WTC11 (cell line): ENCODE measurements at regions not wholly inside any gene's neighbourhood (a gene's known extent, or its start where the extent isn't known, plus 50 kb on each side); places are given as distances from the start of the nearest gene placed in this dataset.

Experiments used
- ATAC-seq: fragments of 200-7000 bp; cut with Tn5 transposase; 2 replicates; pipeline ENCODE4 v1.10.0; 2021; ENCODE audit warnings: mild to moderate bottlenecking, moderate library complexity
- CTCF ChIA-PET: fragments of 300-600 bp; sonication (Branson Sonifier 250); formaldehyde crosslinking; loops from one replicate; lab custom pipeline; 2021; ENCODE audit warnings: antibody characterized with exemption; lab: Charles Lee
- POLR2A ChIA-PET: fragments of 350-600 bp; sonication (Branson Sonifier 250); formaldehyde crosslinking; loops from one replicate; lab custom pipeline; 2021; ENCODE audit warnings: antibody characterized with exemption; lab: Charles Lee
- DNase-seq: peaks from one replicate; pipeline ENCODE4 v3.0.0; 2021; ENCODE audit warnings: low spot score
- H3K27ac Mint-ChIP-seq: 2 replicates; pipeline ENCODE4 v1.8.0; 2021; ENCODE audit warnings: mixed read lengths
- H3K27me3 Mint-ChIP-seq: 2 replicates; pipeline ENCODE4 v1.8.0; 2021; ENCODE audit warnings: low read depth, mild to moderate bottlenecking, moderate library complexity, mixed read lengths
- H3K36me3 Mint-ChIP-seq: 2 replicates; pipeline ENCODE4 v1.8.0; 2021; ENCODE audit warnings: mixed read lengths
- H3K4me1 Mint-ChIP-seq: 2 replicates; pipeline ENCODE4 v1.8.0; 2022; ENCODE audit warnings: mixed read lengths
- H3K4me3 Mint-ChIP-seq: 2 replicates; pipeline ENCODE4 v1.8.0; 2021; ENCODE audit warnings: mild to moderate bottlenecking, moderate library complexity, mixed read lengths
- H3K9me3 Mint-ChIP-seq: 2 replicates; pipeline ENCODE4 v1.8.0; 2021; ENCODE audit warnings: mixed read lengths
- AFF4 ChIP-seq: sonication (generic); formaldehyde crosslinking; IDR thresholded peaks from 2 replicates; pipeline ENCODE4 v1.8.1; 2023; ENCODE audit warnings: mild to moderate bottlenecking, missing genetic modification reagents, borderline replicate concordance
- ATF1 ChIP-seq: sonication (generic); formaldehyde crosslinking; IDR thresholded peaks from 2 replicates; pipeline ENCODE4 v1.8.1; 2023; ENCODE audit warnings: mild to moderate bottlenecking, moderate library complexity, missing genetic modification reagents
- EMX1 ChIP-seq: fragments of 250-450 bp; sonication (Bioruptor Pico); IDR thresholded peaks from 2 replicates; pipeline ENCODE4 v1.8.0; 2021; ENCODE audit warnings: mild to moderate bottlenecking
- ESRRA ChIP-seq: sonication (generic); formaldehyde crosslinking; IDR thresholded peaks from 2 replicates; pipeline ENCODE4 v1.8.1; 2022; ENCODE audit warnings: mild to moderate bottlenecking, missing genetic modification reagents, borderline replicate concordance
- FOXJ3 ChIP-seq: sonication (generic); formaldehyde crosslinking; IDR thresholded peaks from 2 replicates; pipeline ENCODE4 v1.9.0; 2021; ENCODE audit warnings: missing genetic modification reagents, mild to moderate bottlenecking, borderline replicate concordance
- GABPB1 ChIP-seq: sonication (generic); formaldehyde crosslinking; IDR thresholded peaks from 2 replicates; pipeline ENCODE4 v1.8.1; 2023; ENCODE audit warnings: mild to moderate bottlenecking, missing genetic modification reagents
- GTF2I ChIP-seq: fragments of 250-450 bp; sonication (Bioruptor Pico); conservative IDR thresholded peaks from 2 replicates; pipeline ENCODE4 v1.4.0; 2021; ENCODE audit warnings: mild to moderate bottlenecking
- JAZF1 ChIP-seq: fragments of 250-450 bp; sonication (Bioruptor Pico); IDR thresholded peaks from 2 replicates; pipeline ENCODE4 v1.9.0; 2021; ENCODE audit warnings: moderate library complexity, mild to moderate bottlenecking, inconsistent platforms
- NFATC4 ChIP-seq: fragments of 250-450 bp; sonication (Bioruptor Pico); IDR thresholded peaks from 2 replicates; pipeline ENCODE4 v1.9.0; 2021; ENCODE audit warnings: mild to moderate bottlenecking
- NR1H2 ChIP-seq: sonication (generic); formaldehyde crosslinking; IDR thresholded peaks from 2 replicates; pipeline ENCODE4 v1.9.0; 2021; ENCODE audit warnings: mild to moderate bottlenecking, moderate library complexity, missing genetic modification reagents
- TP53 ChIP-seq: sonication (generic); formaldehyde crosslinking; IDR thresholded peaks from 2 replicates; pipeline ENCODE4 v1.8.1; 2023; ENCODE audit warnings: mild to moderate bottlenecking, missing genetic modification reagents
- ZNF121 ChIP-seq: sonication (generic); formaldehyde crosslinking; IDR thresholded peaks from 2 replicates; pipeline ENCODE4 v1.8.0; 2023; ENCODE audit warnings: missing genetic modification reagents
- ZNF219 ChIP-seq: sonication (generic); formaldehyde crosslinking; IDR thresholded peaks from 2 replicates; pipeline ENCODE4 v1.8.0; 2023; ENCODE audit warnings: missing genetic modification reagents, mild to moderate bottlenecking, borderline replicate concordance
- ZNF232 ChIP-seq: sonication (generic); formaldehyde crosslinking; IDR thresholded peaks from 2 replicates; pipeline ENCODE4 v1.8.0; 2022; ENCODE audit warnings: mild to moderate bottlenecking, missing genetic modification reagents
- ZNF396 ChIP-seq: fragments of 250-450 bp; sonication (Bioruptor Pico); IDR thresholded peaks from 2 replicates; pipeline ENCODE4 v1.8.0; 2021; ENCODE audit warnings: mild to moderate bottlenecking, moderate library complexity, borderline replicate concordance
- ZNF532 ChIP-seq: fragments of 250-450 bp; sonication (Bioruptor Pico); IDR thresholded peaks from 2 replicates; pipeline ENCODE4 v1.9.0; 2021; ENCODE audit warnings: mild to moderate bottlenecking, borderline replicate concordance
- TF ChIP-seq, protein P1 (sequence below): sonication (generic); formaldehyde crosslinking; IDR thresholded peaks from 2 replicates; pipeline ENCODE4 v1.8.0; 2022; ENCODE audit warnings: mild to moderate bottlenecking, missing genetic modification reagents
- TF ChIP-seq, protein P2 (sequence below): sonication (generic); formaldehyde crosslinking; IDR thresholded peaks from 2 replicates; pipeline ENCODE4 v1.8.0; 2022; ENCODE audit warnings: mild to moderate bottlenecking, missing genetic modification reagents
- TF ChIP-seq, protein P3 (sequence below): sonication (generic); formaldehyde crosslinking; IDR thresholded peaks from 2 replicates; pipeline ENCODE4 v1.8.0; 2022; ENCODE audit warnings: mild to moderate bottlenecking, missing genetic modification reagents

GRCh38 chr12:77741974-77742517, 88.6 kb upstream of the NAV3 start (continued):
- TF ChIP-seq, protein P1, sequence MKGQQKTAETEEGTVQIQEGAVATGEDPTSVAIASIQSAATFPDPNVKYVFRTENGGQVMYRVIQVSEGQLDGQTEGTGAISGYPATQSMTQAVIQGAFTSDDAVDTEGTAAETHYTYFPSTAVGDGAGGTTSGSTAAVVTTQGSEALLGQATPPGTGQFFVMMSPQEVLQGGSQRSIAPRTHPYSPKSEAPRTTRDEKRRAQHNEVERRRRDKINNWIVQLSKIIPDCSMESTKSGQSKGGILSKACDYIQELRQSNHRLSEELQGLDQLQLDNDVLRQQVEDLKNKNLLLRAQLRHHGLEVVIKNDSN (CRISPR knock-in tag), result no peak
- TF ChIP-seq GTF2I (CRISPR knock-in tag), result no peak
- no peak for TF ChIP-seq NR1H2 (CRISPR knock-in tag)
- TF ChIP-seq, all 79 proteins: peak for 0

DNA sequence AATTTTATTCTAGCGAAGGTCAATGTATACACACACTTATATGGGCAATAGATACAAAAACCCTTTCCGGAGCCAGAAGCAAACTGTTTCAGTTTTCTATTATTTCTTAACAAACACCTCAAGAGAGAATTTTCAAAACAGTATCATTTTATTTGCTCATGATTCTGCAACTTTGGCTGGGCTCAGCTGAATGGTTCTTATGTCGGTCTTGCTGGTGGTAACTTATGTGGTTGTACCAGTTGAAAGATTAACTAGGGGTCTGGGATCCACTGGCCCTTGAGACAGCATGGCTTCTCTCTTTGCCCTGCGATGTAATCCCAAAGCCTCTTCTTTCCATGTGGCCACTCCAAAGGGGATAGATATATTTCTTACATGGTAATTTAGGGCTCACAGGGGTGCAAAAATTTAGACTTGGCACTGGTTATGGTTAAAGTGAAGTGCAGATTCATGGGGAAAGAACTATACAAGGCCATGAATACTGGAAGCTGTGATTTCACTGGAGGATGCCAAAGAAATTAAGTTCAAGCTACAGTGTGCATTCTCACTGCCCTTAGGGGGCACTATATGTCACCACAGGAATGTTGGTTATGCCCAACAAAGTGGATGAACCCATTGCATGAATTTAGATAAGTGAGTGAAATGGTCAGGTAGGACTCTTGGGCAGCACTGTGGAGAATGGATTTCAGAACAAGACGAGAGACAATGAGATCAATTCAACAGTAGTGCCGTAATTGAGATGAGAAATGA, 94.3 kb upstream of the NAV3 start:
- peaks cover 26% of the 10 kb centered on the region for H3K9me3 Mint-ChIP-seq
- DNase-seq, result no peak
- no peaks in the 10 kb centered on the region for H3K27me3 Mint-ChIP-seq
- no peak for TF ChIP-seq ZNF532
- TF ChIP-seq, protein P1 (CRISPR knock-in tag), result no peak
- TF ChIP-seq ZNF219, result no peak
- TF ChIP-seq EMX1, result no peak
- TF ChIP-seq ATF1 (CRISPR knock-in tag), result no peak
- no peak for TF ChIP-seq GABPB1
- no peak for TF ChIP-seq JAZF1 (CRISPR knock-in tag)
- TF ChIP-seq FOXJ3, result no peak
- TF ChIP-seq ZNF232, result no peak
- no peak for TF ChIP-seq ZNF396 (CRISPR knock-in tag)
- TF ChIP-seq ESRRA, result no peak
- TF ChIP-seq ZNF121 (CRISPR knock-in tag), result no peak
- TF ChIP-seq, protein P2, sequence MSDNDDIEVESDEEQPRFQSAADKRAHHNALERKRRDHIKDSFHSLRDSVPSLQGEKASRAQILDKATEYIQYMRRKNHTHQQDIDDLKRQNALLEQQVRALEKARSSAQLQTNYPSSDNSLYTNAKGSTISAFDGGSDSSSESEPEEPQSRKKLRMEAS (CRISPR knock-in tag), result no peak
- POLR2A ChIA-PET, result no interaction called here
- no peaks in the 10 kb centered on the region; the same call in 1 of the 2 replicates for H3K4me1 Mint-ChIP-seq
- H3K4me3 Mint-ChIP-seq, result no peak overlapping the region
- H3K27ac Mint-ChIP-seq, result no peak overlapping the region
- no peak for ATAC-seq
- CTCF ChIA-PET, result no interaction called here
- H3K36me3 Mint-ChIP-seq, result peaks cover 14% of the 10 kb centered on the region

- CTCF ChIA-PET, result no interaction called here
- Mint-ChIP-seq H3K9me3 (peaks cover 26% of the 10 kb centered on the region), H3K4me1 (peaks cover 2% of the 10 kb centered on the region; the same call in 1 of the 2 replicates), H3K36me3 (peaks cover 14% of the 10 kb centered on the region), H3K4me3 (no peak overlapping the region), H3K27ac (no peak overlapping the region), H3K27me3 (no peaks in the 10 kb centered on the region)
- ATAC-seq (no peak), DNase-seq (no peak)
- POLR2A ChIA-PET, result no interaction called here
- TF ChIP-seq TP53 (no peak), AFF4 (CRISPR knock-in tag) (no peak), NFATC4 (CRISPR knock-in tag) (no peak)
- TF ChIP-seq, protein P3, sequence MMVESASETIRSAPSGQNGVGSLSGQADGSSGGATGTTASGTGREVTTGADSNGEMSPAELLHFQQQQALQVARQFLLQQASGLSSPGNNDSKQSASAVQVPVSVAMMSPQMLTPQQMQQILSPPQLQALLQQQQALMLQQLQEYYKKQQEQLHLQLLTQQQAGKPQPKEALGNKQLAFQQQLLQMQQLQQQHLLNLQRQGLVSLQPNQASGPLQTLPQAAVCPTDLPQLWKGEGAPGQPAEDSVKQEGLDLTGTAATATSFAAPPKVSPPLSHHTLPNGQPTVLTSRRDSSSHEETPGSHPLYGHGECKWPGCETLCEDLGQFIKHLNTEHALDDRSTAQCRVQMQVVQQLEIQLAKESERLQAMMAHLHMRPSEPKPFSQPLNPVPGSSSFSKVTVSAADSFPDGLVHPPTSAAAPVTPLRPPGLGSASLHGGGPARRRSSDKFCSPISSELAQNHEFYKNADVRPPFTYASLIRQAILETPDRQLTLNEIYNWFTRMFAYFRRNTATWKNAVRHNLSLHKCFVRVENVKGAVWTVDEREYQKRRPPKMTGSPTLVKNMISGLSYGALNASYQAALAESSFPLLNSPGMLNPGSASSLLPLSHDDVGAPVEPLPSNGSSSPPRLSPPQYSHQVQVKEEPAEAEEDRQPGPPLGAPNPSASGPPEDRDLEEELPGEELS, result no peak
These were observed 96.3 kb upstream of the NAV3 start for GRCh38 chr12:77734214-77734883.
